ENCODE measurements at regions not wholly inside any gene's neighbourhood (a gene's known extent, or its start where the extent isn't known, plus 50 kb on each side); places are given as distances from the start of the nearest gene placed in this dataset.

DNA sequence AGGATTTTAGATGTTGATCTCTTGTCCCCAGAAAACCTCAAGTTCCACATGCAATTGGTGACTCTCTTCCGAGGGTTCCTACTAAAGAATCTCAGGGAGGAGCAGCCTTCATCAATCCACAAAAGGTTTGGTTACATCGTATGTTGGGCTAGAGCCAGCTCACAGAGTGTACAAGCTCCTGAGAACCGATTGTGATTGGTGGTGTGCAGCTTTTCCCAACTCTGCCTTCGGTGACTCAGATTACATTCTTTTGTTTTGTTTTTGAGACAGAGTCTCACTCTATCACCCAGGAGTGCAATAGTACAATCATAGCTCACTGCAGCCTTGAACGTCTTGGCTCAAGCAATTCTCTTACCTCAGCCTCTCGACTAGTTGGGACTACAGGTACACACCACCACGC is 172.4 kb downstream of the PMP22 start:
- TF ChIP-seq ZNF589 (CRISPR knock-in tag; IDR thresholded peaks at IDR 0.05; ENCODE audit: low read depth), result no peak
- no peak for TF ChIP-seq FOXA1 (IDR thresholded peaks at IDR 0.05; ENCODE audit: borderline replicate concordance)
- TF ChIP-seq EGR1 (conservative IDR thresholded peaks at IDR 0.05), result no peak
- no peak for TF ChIP-seq TRIM24 (IDR thresholded peaks at IDR 0.05)
- TF ChIP-seq, protein P1, sequence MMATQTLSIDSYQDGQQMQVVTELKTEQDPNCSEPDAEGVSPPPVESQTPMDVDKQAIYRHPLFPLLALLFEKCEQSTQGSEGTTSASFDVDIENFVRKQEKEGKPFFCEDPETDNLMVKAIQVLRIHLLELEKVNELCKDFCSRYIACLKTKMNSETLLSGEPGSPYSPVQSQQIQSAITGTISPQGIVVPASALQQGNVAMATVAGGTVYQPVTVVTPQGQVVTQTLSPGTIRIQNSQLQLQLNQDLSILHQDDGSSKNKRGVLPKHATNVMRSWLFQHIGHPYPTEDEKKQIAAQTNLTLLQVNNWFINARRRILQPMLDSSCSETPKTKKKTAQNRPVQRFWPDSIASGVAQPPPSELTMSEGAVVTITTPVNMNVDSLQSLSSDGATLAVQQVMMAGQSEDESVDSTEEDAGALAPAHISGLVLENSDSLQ (IDR thresholded peaks at IDR 0.05), result no peak
